ENCODE measurements at regions not wholly inside any gene's neighbourhood (a gene's known extent, or its start where the extent isn't known, plus 50 kb on each side); places are given as distances from the start of the nearest gene placed in this dataset.
"Not testable (repeated sequence)": the region's sequence is repeated elsewhere in the genome, so short reads cannot be mapped to it uniquely, and the experiment has no call there.

- DNase-seq, result no peak
Measured at GRCh38 chr18:30709595-30709994, 332.9 kb downstream of the DSC3 start.

- DNase-seq, result no peak
Measured at GRCh38 chr18:30705943-30706342, 336.6 kb downstream of the DSC3 start.

- no peak for DNase-seq
Measured at GRCh38 chr18:30698571-30698970, 344.0 kb downstream of the DSC3 start.

- DNase-seq, result no peak
Measured at GRCh38 chr18:30696201-30696600, 346.3 kb downstream of the DSC3 start.

DNA sequence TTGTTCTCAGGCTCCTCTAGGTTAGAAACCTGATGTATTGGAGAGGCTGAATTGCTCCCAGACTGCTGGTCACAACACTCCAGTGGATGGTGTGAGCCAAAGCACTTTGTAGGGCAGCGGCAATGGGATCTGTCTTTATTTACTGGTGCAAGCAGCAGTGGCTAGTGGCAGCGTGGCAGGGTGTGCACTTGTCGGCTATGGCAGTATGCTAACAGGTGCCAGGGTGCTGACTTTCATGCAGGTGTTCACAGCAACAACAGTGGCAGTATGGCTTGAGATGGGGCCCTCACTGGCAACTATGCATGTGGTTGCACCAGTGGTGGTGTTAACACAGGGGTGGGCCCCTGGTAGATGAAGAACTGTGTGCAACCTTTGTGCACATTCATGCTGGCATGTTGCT is 347.8 kb downstream of the DSC3 start:
- no peak for DNase-seq

DNA sequence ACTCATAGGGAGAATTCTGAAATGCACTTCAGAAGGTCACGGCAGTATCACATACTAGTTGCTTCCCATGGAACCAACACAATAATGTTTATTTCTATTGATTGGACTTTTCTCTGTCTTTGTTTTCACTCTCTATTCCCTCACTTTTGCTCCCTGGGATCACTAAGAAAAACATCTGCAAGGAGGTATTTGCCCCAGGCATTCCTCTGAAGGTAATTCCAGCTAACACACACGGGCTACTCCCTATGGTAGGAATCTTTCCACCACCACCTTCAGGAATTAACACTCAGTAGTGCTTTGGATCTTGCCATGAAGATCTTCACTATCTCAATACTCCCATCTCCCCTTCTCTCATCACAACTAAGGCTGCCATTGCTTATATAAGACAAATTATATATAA is 353.3 kb downstream of the DSC3 start:
- DNase-seq, result no peak

- DNase-seq, result no peak
Measured at GRCh38 chr18:30687501-30687900, 355.0 kb downstream of the DSC3 start.

DNA sequence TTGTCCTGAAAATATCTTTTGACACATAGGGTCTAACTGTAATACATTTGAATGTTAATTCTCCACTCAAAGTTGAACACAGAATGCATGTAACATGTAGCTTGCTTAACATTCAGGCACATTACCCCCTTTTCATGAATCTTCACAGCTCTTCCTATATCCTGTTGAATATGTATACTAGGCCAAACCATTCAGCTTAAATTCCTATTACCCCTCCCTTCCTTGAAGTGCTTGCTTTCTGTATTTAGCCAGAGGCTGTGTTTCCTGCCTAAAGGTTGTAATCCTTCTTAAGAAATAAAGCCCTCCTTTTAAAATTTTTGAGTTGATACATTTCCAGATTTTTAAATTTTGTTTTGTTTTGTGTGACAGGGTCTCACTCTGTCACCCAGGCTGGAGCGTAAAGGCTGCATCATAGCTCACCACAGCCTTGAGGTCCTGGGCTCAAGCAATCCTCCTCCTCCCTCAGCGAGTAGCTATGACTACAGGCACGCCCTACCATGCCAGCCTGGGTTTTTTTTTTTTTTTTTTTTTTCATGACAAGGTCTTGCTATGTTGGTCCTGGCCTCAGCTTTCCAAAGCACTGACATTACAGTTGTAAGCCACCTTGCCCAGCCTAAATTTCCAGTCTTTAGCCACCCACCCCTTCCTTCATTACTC is 357.6 kb downstream of the DSC3 start:
- DNase-seq, result no peak

GRCh38 chr18:30683836-30684235 is 358.7 kb downstream of the DSC3 start:
- DNase-seq, result no peak

- no peak for DNase-seq
Measured at GRCh38 chr18:30682672-30683071, 359.9 kb downstream of the DSC3 start.

DNA sequence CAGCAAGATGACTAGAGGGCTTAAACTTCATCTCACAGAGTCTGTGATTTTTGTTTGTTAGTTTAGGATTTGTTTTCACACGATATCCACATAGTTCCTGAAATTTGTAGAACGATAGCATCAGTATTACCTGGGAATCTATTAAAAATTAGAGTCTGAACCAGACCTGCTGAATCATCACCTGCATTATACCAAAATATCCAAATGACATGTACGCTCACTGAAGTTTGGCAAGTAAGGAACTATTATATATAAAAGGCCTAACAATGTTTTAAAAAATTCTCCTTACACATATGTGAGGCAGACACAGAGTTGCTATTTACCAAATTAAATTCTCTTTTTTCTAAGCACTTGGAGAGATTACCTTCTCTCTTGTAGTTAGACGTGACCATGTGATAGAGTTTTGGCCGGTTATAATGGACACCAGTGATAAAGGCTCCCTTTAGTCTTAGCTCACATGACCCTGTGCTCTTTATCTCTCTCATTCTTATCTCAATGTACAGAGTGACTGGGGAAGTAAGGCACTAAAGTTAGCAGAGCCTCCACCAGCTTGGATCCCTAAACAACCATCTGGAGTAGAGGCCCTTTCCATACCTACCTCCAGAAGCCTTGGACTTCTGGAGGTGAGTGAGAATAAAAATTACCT is 363.1 kb downstream of the DSC3 start:
- DNase-seq, result no peak

GRCh38 chr18:30677813-30678212 is 364.7 kb downstream of the DSC3 start:
- not testable (repeated sequence) for DNase-seq

GRCh38 chr18:30676053-30676480 is 366.5 kb downstream of the DSC3 start:
- no peak for DNase-seq

GRCh38 chr18:30675493-30675892 is 367.0 kb downstream of the DSC3 start:
- no peak for DNase-seq

- DNase-seq, result no peak
Measured at GRCh38 chr18:30675072-30675471, 367.5 kb downstream of the DSC3 start.

GRCh38 chr18:30674596-30674995 is 367.9 kb downstream of the DSC3 start:
- no peak for DNase-seq

DNA sequence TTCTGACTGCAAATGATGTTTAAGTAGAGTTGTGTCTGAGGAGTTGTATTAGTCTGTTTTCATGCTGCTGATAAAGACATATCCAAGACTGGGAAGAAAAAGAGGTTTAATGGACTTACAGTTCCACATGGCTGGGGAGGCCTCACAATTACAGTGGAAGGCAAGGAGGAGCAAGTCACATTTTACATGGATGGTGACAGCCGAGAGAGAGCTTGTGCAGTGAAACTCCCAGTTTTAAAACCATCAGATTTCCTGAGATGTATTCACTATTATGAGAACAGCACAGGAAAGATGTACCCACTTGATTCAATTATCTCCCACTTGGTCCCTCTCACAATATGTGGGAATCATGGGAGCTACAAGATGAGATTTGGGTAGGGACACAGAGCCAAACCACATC is 370.1 kb downstream of the DSC3 start:
- DNase-seq, result not testable (repeated sequence)

DNA sequence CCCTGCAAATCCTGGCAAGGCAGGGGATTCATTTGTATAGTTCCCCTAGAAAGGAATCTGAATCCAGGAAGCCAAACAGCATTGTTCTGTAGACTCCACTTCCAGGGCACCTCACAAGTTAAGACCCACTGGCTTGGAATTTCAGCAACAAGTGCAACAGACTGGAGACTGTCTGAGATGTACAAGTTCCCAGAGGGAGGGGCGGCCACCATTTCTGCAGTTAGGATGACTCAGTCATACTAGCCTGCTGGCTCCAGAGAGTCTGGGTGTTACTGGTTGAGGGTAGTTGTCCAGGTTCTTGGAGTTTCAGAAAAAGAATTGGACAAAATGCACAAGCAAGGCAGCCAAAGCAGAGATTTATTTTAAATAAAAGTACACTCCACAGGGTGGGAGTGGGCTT is 384.2 kb downstream of the DSC3 start:
- no peak for DNase-seq

DNA sequence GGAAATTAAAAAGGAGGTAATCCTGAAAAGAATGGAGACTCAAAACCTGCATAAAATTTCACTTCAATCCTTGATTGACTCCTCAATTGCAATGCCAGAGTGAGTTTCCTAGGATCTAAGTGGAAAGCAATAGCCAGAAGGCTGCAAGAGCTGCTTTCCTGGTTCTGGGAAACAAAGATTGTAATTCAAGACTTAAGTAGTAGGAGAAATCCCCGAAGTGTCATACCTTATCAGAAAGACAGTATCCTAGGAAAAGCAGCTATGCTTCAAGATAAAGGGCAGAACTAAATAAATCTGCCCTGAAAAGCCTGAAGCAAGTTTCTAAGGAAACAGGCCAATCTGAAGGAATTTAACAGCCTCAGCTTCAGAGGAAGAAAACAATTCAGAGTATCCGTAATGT is 390.2 kb downstream of the DSC3 start:
- no peak for DNase-seq

- no peak for DNase-seq
Measured at GRCh38 chr18:30650499-30650898, 392.0 kb downstream of the DSC3 start.

DNA sequence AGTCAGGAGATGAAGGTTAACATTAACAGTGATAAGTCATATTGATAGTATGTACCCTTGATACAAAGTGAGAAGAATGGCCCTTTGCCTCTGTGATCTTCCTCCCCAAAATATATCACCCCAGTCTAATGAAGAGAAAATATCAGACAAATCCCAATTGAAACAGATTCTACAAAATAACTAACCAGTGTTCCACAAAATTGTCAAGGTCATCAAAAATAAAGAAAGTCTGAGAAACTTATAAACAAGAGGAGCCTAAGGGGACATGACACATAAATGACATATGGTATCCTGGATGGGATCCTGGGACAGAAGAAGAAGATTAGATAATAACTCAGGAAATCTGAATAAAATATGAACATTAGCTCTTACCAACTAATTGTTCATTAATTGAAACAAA is 398.4 kb downstream of the DSC3 start:
- DNase-seq, result no peak

DNA sequence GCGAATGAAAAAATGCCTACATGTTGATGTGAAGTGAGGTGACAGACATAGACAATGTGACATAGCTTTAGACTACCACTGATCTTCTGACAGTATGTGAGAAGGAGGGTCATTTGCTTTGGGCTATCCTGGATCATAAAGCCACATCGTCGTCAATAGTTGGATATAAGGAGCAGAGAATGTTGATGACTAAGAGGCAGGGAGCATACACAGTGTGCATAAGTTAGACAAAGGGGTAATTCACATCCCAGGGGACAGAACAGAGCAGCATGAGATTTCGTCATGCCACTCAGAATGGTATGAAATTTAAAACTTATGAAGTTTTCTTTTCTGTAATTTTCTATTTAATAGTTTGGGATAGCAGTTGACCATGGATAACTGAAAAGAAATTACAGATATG is 403.2 kb downstream of the DSC3 start:
- DNase-seq, result peak in 1 of 56 donors; percentile 3

DNA sequence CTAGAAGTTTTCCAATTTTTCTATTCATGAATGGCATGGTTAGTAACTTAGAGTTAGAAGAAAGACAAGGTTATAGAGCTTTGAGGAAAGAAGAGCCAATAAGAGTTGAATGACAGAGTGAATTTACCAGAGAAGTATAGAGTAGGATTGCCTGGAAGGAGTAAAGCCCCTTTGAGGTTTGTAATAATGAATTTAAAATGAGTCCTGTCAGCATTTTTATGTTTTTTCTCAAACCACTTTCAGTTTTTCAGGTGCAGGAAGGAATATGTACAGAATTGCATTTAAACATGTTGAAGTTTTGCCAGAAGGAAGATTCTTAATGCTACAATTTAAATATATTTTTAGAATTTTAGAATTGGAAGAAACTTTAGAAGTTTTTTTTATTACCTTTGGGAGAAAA is 408.3 kb downstream of the DSC3 start:
- DNase-seq, result no peak

Measured in nucleus accumbens (tissue), 56 donors.